HepG2 (cell line): ENCODE measurements at regions not wholly inside any gene's neighbourhood (a gene's known extent, or its start where the extent isn't known, plus 50 kb on each side); places are given as distances from the start of the nearest gene placed in this dataset.
A peak's percentile ranks its signal among the peaks of the same experiment; 100 is the strongest.

ENCODE experiments used
- ATAC-seq: fragments of 200-7000 bp; cut with Tn5 transposase; 3 replicates; pipeline ENCODE4 v1.9.1; 2020; ENCODE audit warnings: mild to moderate bottlenecking, moderate library complexity
- BruUV-seq: library from RNA; stranded (reverse); fragments of 400-500 nt; replicated peaks from 2 replicates; lab custom pipeline; 2021; lab: Mats Ljungman, UMichigan
- CTCF ChIA-PET: fragments of 300-600 bp; formaldehyde crosslinking; extraction: SDS; loops from one replicate; lab custom pipeline; 2021; ENCODE audit warnings: low total read pairs, inconsistent platforms, low intra/inter-chr PET ratio; lab: Yijun Ruan, JAX
- POLR2A ChIA-PET: fragments of 350-600 bp; sonication (Branson Sonifier 250); formaldehyde crosslinking; loops from one replicate; lab custom pipeline; 2020; ENCODE audit warnings: antibody characterized with exemption, inconsistent platforms; lab: Yijun Ruan, JAX
- DNase-seq: peaks from one replicate; pipeline ENCODE4 v3.0.0-alpha.2; 2015; ENCODE audit warnings: low spot score
- FAIRE-seq: peaks from 3 replicates; lab custom pipeline; 2011; peaks lifted over from hg19 to GRCh38; lab: Jason Lieb, UNC
- H2AFZ ChIP-seq: one replicate; pipeline ENCODE4 v1.6.1; 2011; ENCODE audit warnings: low read length, inconsistent platforms
- H3K27ac ChIP-seq: fragments of 300-600 bp; 3 replicates; pipeline ENCODE4 v1.8.0; 2011; ENCODE audit warnings: mixed run types, mild to moderate bottlenecking, mixed read lengths, low read length, inconsistent platforms; ENCODE audit not compliant: insufficient read depth; ENCODE audit errors: extremely low read length
- H3K27me3 ChIP-seq, 2 experiments: fragments of 200-600 bp in 1 of 2; 2 replicates in 1 of 2; 3 replicates in 1 of 2; pipeline versions ENCODE4 v1.6.0 to v1.8.0; 2011; ENCODE audit warnings: low read length in 2 of 2, mild to moderate bottlenecking in 2 of 2, moderate library complexity in 2 of 2, inconsistent platforms in 1 of 2; ENCODE audit not compliant: insufficient read depth in 2 of 2, control insufficient read depth in 1 of 2
- H3K36me3 ChIP-seq, 2 experiments: fragments of 200-600 bp in 1 of 2; replicated peaks in 1 of 2; 2 replicates in 1 of 2; 3 replicates in 1 of 2; pipeline versions ENCODE4 v1.5.1 to v1.8.0; 2011; ENCODE audit warnings: low read length in 2 of 2, inconsistent platforms in 1 of 2; ENCODE audit not compliant: insufficient read depth in 2 of 2, control insufficient read depth in 1 of 2
- H3K4me1 ChIP-seq: 2 replicates; pipeline ENCODE4 v1.5.1; 2012; ENCODE audit warnings: low read length, inconsistent platforms; ENCODE audit not compliant: insufficient read depth
- H3K4me2 ChIP-seq: 2 replicates; pipeline ENCODE4 v1.6.0; 2011; ENCODE audit warnings: low read depth, low read length, inconsistent platforms
- H3K4me3 ChIP-seq, 3 experiments: fragments of 200-600 bp in 1 of 3; sonication (generic), shearing (Covaris generic) in 1 of 3; replicated peaks in 1 of 3; 2 replicates each; pipeline ENCODE4 v1.5.1; 2011 to 2016; ENCODE audit warnings: low read length in 3 of 3, inconsistent platforms in 2 of 3, low read depth in 2 of 3, mild to moderate bottlenecking in 2 of 3, control low read depth in 1 of 3, mixed read lengths in 1 of 3; ENCODE audit not compliant: insufficient read depth in 1 of 3
- H3K79me2 ChIP-seq: one replicate; pipeline ENCODE4 v1.6.1; 2011; ENCODE audit warnings: low read length, inconsistent platforms; ENCODE audit not compliant: insufficient read depth
- H3K9ac ChIP-seq: 2 replicates; pipeline ENCODE4 v1.6.0; 2011; ENCODE audit warnings: mild to moderate bottlenecking, low read depth, low read length, inconsistent platforms; ENCODE audit not compliant: insufficient read depth
- H3K9me3 ChIP-seq: 2 replicates; pipeline ENCODE4 v1.5.1; 2012; ENCODE audit warnings: mild to moderate bottlenecking, low read length
- H4K20me1 ChIP-seq: 2 replicates; pipeline ENCODE4 v1.6.0; 2011; ENCODE audit warnings: inconsistent platforms, mild to moderate bottlenecking, low read length, moderate library complexity; ENCODE audit not compliant: insufficient read depth
- MAFF ChIP-seq: IDR thresholded peaks from 2 replicates; pipeline ENCODE4 v1.6.1; 2011; ENCODE audit warnings: low read depth, low read length, improper control_type of control experiment
- MAFK ChIP-seq, 2 experiments: IDR thresholded peaks in 1 of 2; conservative IDR thresholded peaks in 1 of 2; 2 replicates each; pipeline ENCODE4 v1.6.1; 2011; ENCODE audit warnings: improper control_type of control experiment in 2 of 2, low read length in 2 of 2
- TOE1 ChIP-seq: sonication (generic); formaldehyde crosslinking; IDR thresholded peaks from 2 replicates; pipeline ENCODE4 v1.4.0; 2020; ENCODE audit warnings: mild to moderate bottlenecking, missing genetic modification reagents
- WGBS: methylation state at CpG from one replicate; pipeline ENCODE4 v1.1.6; 2017; ENCODE audit warnings: low lambda C conversion rate; 5-methylcytosine and 5-hydroxymethylcytosine counted together
- in situ Hi-C: cut with HindIII; loops from 2 replicates; pipeline ENCODE4 v1.10.0; 2017; ENCODE audit warnings: low pct_unique_long_range_greater_than_20kb; ENCODE audit not compliant: extremely low pct_ligation_motif_present
- intact Hi-C: fragments of 100-400 bp; cut with micrococcal nuclease; formaldehyde crosslinking; loops from one replicate; pipeline ENCODE4 v1.10.0; 2022; ENCODE audit not compliant: unreplicated experiment
- TF ChIP-seq, protein P1 (sequence below): sonication (generic); formaldehyde crosslinking; IDR thresholded peaks from 2 replicates; pipeline ENCODE4 v1.8.1; 2022; ENCODE audit warnings: low read depth, mild to moderate bottlenecking, missing genetic modification reagents

- no peaks in the 10 kb centered on the region for H4K20me1 ChIP-seq
- CTCF ChIA-PET = no interaction called here
- TF ChIP-seq TOE1 (CRISPR knock-in tag) (no peak), MAFF (peak; percentile 88), MAFK (conservative IDR thresholded peaks at IDR 0.05 in 1 of 2, IDR thresholded peaks at IDR 0.05 in 1 of 2; ENCODE audit: low read length in 2 of 2) (peak; percentile 86 to 94)
- TF ChIP-seq, all 625 proteins: peak for 2
- Histone ChIP-seq H3K4me2 (no peak overlapping the region), H3K9ac (no peak overlapping the region), H3K27ac (no peak overlapping the region), H3K79me2 (no peaks in the 10 kb centered on the region), H3K36me3 (no peaks in the 10 kb centered on the region), H3K4me1 (no peaks in the 10 kb centered on the region), H2AFZ (no peak overlapping the region), H3K4me3 (no peak overlapping the region), H3K27me3 (no peaks in the 10 kb centered on the region), H3K9me3 (peaks cover 4% of the 10 kb centered on the region; the same call in 1 of the 2 replicates)
- WGBS = under 1% methylated on average over 3 of the region's 3 CpGs
- no peak for DNase-seq
- POLR2A ChIA-PET = no interaction called here
- no peak for ATAC-seq
- FAIRE-seq = no peak
- in situ Hi-C loops (no loop called here), intact Hi-C loops (no loop called here)
- no TSS peak for BruUV-seq
Observed at GRCh38 chr10:56082169-56082568, 278.9 kb downstream of the ZWINT start.

GRCh38 chr10:56068473-56069263 is 292.4 kb downstream of the ZWINT start:
- in situ Hi-C loops (no loop called here), intact Hi-C loops (no loop called here)
- H2AFZ ChIP-seq = no peak overlapping the region
- no peak for FAIRE-seq
- no peaks in the 10 kb centered on the region for H3K79me2 ChIP-seq
- no peak for ATAC-seq
- ChIA-PET POLR2A (no interaction called here), CTCF (no interaction called here)
- peaks cover 3% of the 10 kb centered on the region; the same call in 1 of the 2 replicates for H3K9me3 ChIP-seq
- TF ChIP-seq, protein P1, sequence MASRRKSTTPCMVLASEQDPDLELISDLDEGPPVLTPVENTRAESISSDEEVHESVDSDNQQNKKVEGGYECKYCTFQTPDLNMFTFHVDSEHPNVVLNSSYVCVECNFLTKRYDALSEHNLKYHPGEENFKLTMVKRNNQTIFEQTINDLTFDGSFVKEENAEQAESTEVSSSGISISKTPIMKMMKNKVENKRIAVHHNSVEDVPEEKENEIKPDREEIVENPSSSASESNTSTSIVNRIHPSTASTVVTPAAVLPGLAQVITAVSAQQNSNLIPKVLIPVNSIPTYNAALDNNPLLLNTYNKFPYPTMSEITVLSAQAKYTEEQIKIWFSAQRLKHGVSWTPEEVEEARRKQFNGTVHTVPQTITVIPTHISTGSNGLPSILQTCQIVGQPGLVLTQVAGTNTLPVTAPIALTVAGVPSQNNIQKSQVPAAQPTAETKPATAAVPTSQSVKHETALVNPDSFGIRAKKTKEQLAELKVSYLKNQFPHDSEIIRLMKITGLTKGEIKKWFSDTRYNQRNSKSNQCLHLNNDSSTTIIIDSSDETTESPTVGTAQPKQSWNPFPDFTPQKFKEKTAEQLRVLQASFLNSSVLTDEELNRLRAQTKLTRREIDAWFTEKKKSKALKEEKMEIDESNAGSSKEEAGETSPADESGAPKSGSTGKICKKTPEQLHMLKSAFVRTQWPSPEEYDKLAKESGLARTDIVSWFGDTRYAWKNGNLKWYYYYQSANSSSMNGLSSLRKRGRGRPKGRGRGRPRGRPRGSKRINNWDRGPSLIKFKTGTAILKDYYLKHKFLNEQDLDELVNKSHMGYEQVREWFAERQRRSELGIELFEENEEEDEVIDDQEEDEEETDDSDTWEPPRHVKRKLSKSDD (CRISPR knock-in tag) = no peak
- H3K4me3 ChIP-seq = no peak overlapping the region
- H3K4me1 ChIP-seq = no peaks in the 10 kb centered on the region
- no peaks in the 10 kb centered on the region for H3K27me3 ChIP-seq
- H3K4me2 ChIP-seq = no peak overlapping the region
- H3K27ac ChIP-seq = no peak overlapping the region
- DNase-seq = no peak
- H3K36me3 ChIP-seq = no peaks in the 10 kb centered on the region
- no peak overlapping the region for H3K9ac ChIP-seq
- 17% methylated on average over 3 of the region's 12 CpGs for WGBS
- no peaks in the 10 kb centered on the region for H4K20me1 ChIP-seq
- no TSS peak for BruUV-seq
